ENCODE measurements at regions not wholly inside any gene's neighbourhood (a gene's known extent, or its start where the extent isn't known, plus 50 kb on each side); places are given as distances from the start of the nearest gene placed in this dataset.

DNA sequence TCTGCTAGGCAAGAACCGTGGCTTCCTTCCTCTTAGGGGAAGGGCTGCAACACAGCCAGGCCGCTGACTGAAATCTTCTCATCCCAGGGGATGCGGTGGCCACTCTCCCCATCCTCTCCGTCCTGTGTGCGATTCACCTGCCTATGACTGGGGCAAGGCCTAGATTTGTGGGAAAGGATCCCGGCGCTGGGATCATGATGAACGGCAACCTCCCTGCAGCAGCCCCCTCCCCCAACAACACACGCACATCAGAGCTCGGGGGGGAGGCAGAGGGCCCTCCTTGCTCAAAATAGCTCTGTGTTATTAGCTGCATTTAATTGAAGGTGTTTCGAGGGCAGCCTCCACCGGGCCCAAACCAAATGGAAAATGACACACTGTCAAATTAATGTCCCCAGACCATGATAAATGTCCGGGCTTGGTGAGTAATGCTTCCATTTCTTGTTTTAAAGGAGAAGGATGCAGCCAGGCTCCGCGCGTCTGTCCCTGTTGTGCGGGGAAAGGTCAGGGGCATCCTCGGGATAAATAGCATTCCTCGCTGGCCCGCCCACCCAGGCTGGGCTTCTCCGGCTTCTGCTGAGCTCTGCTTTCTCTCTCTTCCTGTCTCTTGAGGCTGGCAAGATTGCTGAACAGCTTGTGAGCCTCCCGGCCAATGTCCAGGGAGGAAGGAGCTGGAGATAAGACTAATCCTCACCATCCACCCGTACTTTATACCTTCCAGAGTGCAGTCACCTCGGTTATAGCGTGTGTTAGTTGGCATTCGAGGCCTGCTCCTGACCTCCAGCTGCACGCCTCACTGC is 56.4 kb upstream of the TLE3 start:
- no peak overlapping the region for H3K4me3 ChIP-seq (replicated peaks; ENCODE audit: low read depth, low read length)
- no peak for TF ChIP-seq CTCF (IDR thresholded peaks at IDR 0.05; ENCODE audit: low read depth, low read length, missing control alignments)
- DNase-seq (ENCODE audit: extremely low read depth, low read depth), result no peak

DNA sequence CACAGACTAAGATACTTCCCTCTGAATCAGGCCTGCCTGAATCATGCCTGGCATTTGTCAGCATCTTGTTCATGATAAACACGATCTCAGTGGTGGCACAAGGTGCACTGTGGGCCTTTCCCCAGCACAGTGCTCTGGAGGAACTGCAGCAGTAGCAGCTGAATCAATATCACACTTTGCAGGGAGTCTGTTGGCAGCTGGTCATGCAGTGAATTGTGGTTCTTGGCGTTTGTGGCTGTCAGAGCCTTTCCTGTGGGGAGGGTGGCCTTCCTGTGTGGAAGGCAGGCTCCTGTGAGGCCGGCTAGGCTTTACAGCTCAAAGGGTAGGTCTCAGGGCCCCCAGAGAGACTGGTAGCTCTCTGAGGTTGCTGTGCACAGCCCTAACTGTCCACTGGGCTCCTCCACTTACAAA is 54.4 kb upstream of the TLE3 start:
- no peak for DNase-seq (ENCODE audit: extremely low read depth, low read depth)
- H3K4me3 ChIP-seq (replicated peaks; ENCODE audit: low read depth, low read length), result no peak overlapping the region
- no peak for TF ChIP-seq CTCF (IDR thresholded peaks at IDR 0.05; ENCODE audit: low read depth, low read length, missing control alignments)

DNA sequence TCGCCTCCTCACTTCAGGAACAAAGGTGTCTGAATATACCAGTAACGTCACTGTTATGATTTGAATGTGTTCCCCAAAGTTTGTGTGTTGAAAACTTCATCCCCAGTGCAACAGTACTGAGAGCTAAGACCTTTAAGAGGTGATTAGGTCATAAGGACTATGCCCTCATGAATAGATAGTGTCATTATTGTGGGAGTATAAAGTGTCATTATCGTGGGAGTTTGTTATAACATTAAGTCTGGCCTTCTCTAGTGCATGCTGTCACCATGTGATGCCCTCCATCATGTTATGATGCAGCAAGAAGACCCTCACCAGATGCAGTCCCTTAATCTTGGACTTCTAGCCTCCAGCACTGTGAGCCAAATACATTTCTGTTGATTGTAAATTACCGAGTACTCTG is 53.7 kb upstream of the TLE3 start:
- DNase-seq (ENCODE audit: extremely low read depth, low read depth), result no peak
- no peak for TF ChIP-seq CTCF (IDR thresholded peaks at IDR 0.05; ENCODE audit: low read depth, low read length, missing control alignments)
- no peak overlapping the region for H3K4me3 ChIP-seq (replicated peaks; ENCODE audit: low read depth, low read length)

DNA sequence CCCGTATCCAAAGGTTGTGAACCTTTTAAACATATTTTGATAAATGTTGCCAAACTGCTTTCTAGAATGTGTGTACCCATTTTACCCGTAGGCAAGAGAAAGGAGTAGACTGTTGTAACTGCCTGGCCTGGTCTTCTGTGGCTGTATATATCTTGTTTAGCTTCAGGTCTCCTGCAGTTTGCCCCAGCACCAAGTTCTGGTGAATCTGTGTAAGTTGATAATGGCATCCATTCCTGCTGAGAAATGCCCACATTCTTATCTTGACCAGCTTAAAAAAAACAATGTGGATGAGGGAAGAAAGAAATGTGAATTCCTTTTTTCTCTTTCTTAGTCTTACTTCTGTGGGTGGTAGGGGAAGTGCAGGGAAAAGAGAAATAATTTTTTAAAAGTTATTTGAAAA is 53.3 kb upstream of the TLE3 start:
- DNase-seq (ENCODE audit: extremely low read depth, low read depth), result no peak
- no peak overlapping the region for H3K4me3 ChIP-seq (replicated peaks; ENCODE audit: low read depth, low read length)
- TF ChIP-seq CTCF (IDR thresholded peaks at IDR 0.05; ENCODE audit: low read depth, low read length, missing control alignments), result no peak

- no peak overlapping the region for H3K4me3 ChIP-seq (replicated peaks; ENCODE audit: low read depth, low read length)
- DNase-seq (ENCODE audit: extremely low read depth, low read depth), result no peak
- no peak for TF ChIP-seq CTCF (IDR thresholded peaks at IDR 0.05; ENCODE audit: low read depth, low read length, missing control alignments)
These were observed 52.7 kb upstream of the TLE3 start for GRCh38 chr15:70150405-70150747.

DNA sequence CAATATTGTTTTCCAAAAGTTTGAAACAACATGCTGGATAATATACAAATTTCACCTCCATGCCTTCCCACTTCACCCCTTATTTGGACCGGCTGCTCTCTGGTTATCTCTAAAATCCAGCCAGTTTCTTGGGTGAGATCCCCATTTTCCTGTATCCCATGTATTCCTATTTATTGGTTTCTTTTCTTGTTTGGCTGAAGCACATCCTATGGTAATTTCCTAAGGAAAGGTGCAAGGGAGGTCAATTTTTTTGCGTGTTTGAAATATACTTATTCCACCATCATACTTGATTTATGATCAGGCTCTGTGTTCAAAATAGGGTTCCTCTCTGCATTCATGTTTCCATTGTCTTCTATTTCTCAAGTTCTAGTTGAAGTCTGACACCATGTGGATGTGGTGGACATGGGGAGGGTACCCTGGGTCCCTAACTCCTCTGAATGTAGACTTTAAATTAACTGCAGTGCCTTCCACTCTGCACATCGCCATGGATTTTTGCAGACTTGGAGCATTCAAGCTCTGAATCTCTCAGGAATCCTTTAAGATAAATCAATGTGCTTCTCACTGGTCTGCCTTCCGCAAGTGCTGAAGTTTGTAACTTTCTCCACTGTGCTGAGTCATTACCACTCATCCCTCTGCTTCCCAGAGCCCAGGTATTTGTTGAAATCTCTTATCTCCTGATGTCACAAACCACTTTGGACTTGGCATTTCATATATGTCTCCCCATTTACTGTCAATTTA is 52.1 kb upstream of the TLE3 start:
- DNase-seq (ENCODE audit: extremely low read depth, low read depth), result no peak
- TF ChIP-seq CTCF (IDR thresholded peaks at IDR 0.05; ENCODE audit: low read depth, low read length, missing control alignments), result no peak
- no peak overlapping the region for H3K4me3 ChIP-seq (replicated peaks; ENCODE audit: low read depth, low read length)
